COR-L47 (cell line): ENCODE measurements at regions not wholly inside any gene's neighbourhood (a gene's known extent, or its start where the extent isn't known, plus 50 kb on each side); places are given as distances from the start of the nearest gene placed in this dataset.
"Not testable (repeated sequence)": the region's sequence is repeated elsewhere in the genome, so short reads cannot be mapped to it uniquely, and the experiment has no call there.

ENCODE experiments used
- DNase-seq: peaks from one replicate; lab custom pipeline; 2025; lab: John Stamatoyannopoulos, UW

GRCh38 chr18:71079606-71080005, 790.8 kb downstream of the SOCS6 start:
- DNase-seq = no peak

GRCh38 chr18:71077451-71077850, 788.6 kb downstream of the SOCS6 start:
- no peak for DNase-seq

GRCh38 chr18:71075147-71075546, 786.3 kb downstream of the SOCS6 start:
- no peak for DNase-seq

GRCh38 chr18:71068338-71068737, 779.5 kb downstream of the SOCS6 start:
- no peak for DNase-seq

- DNase-seq = no peak
Observed at GRCh38 chr18:71049893-71050292, 761.0 kb downstream of the SOCS6 start.

- DNase-seq = no peak
Observed at GRCh38 chr18:71047882-71048281, 759.0 kb downstream of the SOCS6 start.

- no peak for DNase-seq
Observed at GRCh38 chr18:71045331-71046065, 756.7 kb downstream of the SOCS6 start.

- no peak for DNase-seq
Observed at GRCh38 chr18:71040161-71040560, 751.3 kb downstream of the SOCS6 start.

GRCh38 chr18:71038196-71038595, 749.4 kb downstream of the SOCS6 start:
- DNase-seq = no peak

- no peak for DNase-seq
Observed at GRCh38 chr18:71036783-71037182, 747.9 kb downstream of the SOCS6 start.

GRCh38 chr18:71031296-71032191, 742.7 kb downstream of the SOCS6 start:
- DNase-seq = not testable (repeated sequence)

- not testable (repeated sequence) for DNase-seq
Observed at GRCh38 chr18:71030085-71030484, 741.2 kb downstream of the SOCS6 start.

GRCh38 chr18:71028285-71028762, 739.5 kb downstream of the SOCS6 start:
- DNase-seq = no peak

GRCh38 chr18:71027531-71027930, 738.7 kb downstream of the SOCS6 start:
- DNase-seq = no peak

GRCh38 chr18:71025505-71026225, 736.8 kb downstream of the SOCS6 start:
- DNase-seq = no peak

GRCh38 chr18:71022389-71022788, 733.5 kb downstream of the SOCS6 start:
- no peak for DNase-seq

GRCh38 chr18:71021030-71021362, 732.2 kb downstream of the SOCS6 start:
- DNase-seq = no peak

- DNase-seq = no peak
Observed at GRCh38 chr18:71020342-71021029, 731.6 kb downstream of the SOCS6 start.

- DNase-seq = no peak
Observed at GRCh38 chr18:71018816-71019215, 730.0 kb downstream of the SOCS6 start.

- DNase-seq = no peak
Observed at GRCh38 chr18:71012789-71013188, 723.9 kb downstream of the SOCS6 start.

GRCh38 chr18:71011389-71011788, 722.5 kb downstream of the SOCS6 start:
- no peak for DNase-seq

GRCh38 chr18:71008257-71008656, 719.4 kb downstream of the SOCS6 start:
- no peak for DNase-seq
